ENCODE measurements at regions not wholly inside any gene's neighbourhood (a gene's known extent, or its start where the extent isn't known, plus 50 kb on each side); places are given as distances from the start of the nearest gene placed in this dataset.

DNA sequence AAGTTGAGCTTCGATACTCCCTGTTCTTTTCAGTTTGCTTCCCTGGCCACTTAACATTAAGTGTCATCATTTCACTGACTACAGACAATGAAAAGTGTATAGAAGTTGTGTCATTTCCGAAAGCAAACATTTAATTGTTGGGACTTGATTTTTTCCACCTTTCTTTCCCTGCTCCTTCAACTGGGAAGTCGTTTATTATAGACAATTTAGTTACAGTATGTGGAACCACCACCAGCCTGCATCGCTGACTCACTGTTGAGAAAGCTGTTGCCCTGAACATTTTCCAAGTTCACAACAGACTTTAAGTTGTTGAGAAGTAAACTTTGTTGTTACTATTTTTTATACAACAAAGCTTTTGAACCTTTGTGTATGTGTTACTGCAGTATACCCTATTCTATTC is 788.4 kb upstream of the PRR20A start (continued):
- TF ChIP-seq, protein P1, sequence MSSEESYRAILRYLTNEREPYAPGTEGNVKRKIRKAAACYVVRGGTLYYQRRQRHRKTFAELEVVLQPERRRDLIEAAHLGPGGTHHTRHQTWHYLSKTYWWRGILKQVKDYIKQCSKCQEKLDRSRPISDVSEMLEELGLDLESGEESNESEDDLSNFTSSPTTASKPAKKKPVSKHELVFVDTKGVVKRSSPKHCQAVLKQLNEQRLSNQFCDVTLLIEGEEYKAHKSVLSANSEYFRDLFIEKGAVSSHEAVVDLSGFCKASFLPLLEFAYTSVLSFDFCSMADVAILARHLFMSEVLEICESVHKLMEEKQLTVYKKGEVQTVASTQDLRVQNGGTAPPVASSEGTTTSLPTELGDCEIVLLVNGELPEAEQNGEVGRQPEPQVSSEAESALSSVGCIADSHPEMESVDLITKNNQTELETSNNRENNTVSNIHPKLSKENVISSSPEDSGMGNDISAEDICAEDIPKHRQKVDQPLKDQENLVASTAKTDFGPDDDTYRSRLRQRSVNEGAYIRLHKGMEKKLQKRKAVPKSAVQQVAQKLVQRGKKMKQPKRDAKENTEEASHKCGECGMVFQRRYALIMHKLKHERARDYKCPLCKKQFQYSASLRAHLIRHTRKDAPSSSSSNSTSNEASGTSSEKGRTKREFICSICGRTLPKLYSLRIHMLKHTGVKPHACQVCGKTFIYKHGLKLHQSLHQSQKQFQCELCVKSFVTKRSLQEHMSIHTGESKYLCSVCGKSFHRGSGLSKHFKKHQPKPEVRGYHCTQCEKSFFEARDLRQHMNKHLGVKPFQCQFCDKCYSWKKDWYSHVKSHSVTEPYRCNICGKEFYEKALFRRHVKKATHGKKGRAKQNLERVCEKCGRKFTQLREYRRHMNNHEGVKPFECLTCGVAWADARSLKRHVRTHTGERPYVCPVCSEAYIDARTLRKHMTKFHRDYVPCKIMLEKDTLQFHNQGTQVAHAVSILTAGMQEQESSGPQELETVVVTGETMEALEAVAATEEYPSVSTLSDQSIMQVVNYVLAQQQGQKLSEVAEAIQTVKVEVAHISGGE (tag by site-specific recombination; conservative IDR thresholded peaks at IDR 0.05; ENCODE audit: low read depth): no peak
- TF ChIP-seq ZNF658 (tag by site-specific recombination; IDR thresholded peaks at IDR 0.05) (no peak), ZNF660 (tag by site-specific recombination; IDR thresholded peaks at IDR 0.05) (no peak), GLIS2 (tag by site-specific recombination; IDR thresholded peaks at IDR 0.05) (no peak), ZNF529 (tag by site-specific recombination; IDR thresholded peaks at IDR 0.05; ENCODE audit: insufficient replicate concordance) (no peak), YY1 (tag by site-specific recombination; IDR thresholded peaks at IDR 0.05) (no peak), GLI2 (tag by site-specific recombination; IDR thresholded peaks at IDR 0.05; ENCODE audit: borderline replicate concordance, low read depth) (no peak), ZFP41 (tag by site-specific recombination; IDR thresholded peaks at IDR 0.05; ENCODE audit: borderline replicate concordance) (no peak), ZNF670 (tag by site-specific recombination; IDR thresholded peaks at IDR 0.05; ENCODE audit: low read depth) (no peak), SALL2 (tag by site-specific recombination; IDR thresholded peaks at IDR 0.05; ENCODE audit: borderline replicate concordance) (no peak), ZNF433 (tag by site-specific recombination; IDR thresholded peaks at IDR 0.05; ENCODE audit: low read depth) (no peak)
- TF ChIP-seq, protein P2, sequence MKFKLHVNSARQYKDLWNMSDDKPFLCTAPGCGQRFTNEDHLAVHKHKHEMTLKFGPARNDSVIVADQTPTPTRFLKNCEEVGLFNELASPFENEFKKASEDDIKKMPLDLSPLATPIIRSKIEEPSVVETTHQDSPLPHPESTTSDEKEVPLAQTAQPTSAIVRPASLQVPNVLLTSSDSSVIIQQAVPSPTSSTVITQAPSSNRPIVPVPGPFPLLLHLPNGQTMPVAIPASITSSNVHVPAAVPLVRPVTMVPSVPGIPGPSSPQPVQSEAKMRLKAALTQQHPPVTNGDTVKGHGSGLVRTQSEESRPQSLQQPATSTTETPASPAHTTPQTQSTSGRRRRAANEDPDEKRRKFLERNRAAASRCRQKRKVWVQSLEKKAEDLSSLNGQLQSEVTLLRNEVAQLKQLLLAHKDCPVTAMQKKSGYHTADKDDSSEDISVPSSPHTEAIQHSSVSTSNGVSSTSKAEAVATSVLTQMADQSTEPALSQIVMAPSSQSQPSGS (tag by site-specific recombination; IDR thresholded peaks at IDR 0.05; ENCODE audit: low read depth): no peak
- TF ChIP-seq, protein P3, sequence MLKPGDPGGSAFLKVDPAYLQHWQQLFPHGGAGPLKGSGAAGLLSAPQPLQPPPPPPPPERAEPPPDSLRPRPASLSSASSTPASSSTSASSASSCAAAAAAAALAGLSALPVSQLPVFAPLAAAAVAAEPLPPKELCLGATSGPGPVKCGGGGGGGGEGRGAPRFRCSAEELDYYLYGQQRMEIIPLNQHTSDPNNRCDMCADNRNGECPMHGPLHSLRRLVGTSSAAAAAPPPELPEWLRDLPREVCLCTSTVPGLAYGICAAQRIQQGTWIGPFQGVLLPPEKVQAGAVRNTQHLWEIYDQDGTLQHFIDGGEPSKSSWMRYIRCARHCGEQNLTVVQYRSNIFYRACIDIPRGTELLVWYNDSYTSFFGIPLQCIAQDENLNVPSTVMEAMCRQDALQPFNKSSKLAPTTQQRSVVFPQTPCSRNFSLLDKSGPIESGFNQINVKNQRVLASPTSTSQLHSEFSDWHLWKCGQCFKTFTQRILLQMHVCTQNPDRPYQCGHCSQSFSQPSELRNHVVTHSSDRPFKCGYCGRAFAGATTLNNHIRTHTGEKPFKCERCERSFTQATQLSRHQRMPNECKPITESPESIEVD (tag by site-specific recombination; IDR thresholded peaks at IDR 0.05): no peak
- TF ChIP-seq, protein P4, sequence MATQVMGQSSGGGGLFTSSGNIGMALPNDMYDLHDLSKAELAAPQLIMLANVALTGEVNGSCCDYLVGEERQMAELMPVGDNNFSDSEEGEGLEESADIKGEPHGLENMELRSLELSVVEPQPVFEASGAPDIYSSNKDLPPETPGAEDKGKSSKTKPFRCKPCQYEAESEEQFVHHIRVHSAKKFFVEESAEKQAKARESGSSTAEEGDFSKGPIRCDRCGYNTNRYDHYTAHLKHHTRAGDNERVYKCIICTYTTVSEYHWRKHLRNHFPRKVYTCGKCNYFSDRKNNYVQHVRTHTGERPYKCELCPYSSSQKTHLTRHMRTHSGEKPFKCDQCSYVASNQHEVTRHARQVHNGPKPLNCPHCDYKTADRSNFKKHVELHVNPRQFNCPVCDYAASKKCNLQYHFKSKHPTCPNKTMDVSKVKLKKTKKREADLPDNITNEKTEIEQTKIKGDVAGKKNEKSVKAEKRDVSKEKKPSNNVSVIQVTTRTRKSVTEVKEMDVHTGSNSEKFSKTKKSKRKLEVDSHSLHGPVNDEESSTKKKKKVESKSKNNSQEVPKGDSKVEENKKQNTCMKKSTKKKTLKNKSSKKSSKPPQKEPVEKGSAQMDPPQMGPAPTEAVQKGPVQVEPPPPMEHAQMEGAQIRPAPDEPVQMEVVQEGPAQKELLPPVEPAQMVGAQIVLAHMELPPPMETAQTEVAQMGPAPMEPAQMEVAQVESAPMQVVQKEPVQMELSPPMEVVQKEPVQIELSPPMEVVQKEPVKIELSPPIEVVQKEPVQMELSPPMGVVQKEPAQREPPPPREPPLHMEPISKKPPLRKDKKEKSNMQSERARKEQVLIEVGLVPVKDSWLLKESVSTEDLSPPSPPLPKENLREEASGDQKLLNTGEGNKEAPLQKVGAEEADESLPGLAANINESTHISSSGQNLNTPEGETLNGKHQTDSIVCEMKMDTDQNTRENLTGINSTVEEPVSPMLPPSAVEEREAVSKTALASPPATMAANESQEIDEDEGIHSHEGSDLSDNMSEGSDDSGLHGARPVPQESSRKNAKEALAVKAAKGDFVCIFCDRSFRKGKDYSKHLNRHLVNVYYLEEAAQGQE (tag by site-specific recombination; IDR thresholded peaks at IDR 0.05): no peak

DNA sequence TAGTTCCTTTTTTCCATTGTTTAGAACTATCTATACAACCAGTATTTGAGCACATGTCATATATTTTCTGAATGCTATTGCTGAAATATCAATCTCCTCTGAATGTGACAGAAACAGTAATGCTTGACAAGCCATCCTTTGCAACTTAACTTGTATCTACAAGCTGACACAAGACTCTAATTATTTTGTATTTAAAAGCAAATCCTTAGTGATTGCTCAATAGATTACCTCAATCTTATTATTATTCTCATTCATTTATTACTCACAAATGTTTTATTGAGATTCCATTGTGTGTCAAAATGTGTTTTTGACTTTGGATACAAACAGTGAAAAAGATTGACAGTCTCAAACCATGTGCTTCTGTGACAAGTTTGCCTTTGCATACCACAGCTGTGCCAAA is 787.8 kb upstream of the PRR20A start:
- Histone ChIP-seq H3K4me1 (ENCODE audit: control insufficient read depth, insufficient read depth, low read length) (no peaks in the 10 kb centered on the region), H3K27ac (ENCODE audit: extremely low read depth, low read depth, low read length) (no peak overlapping the region), H3K9me3 (ENCODE audit: control insufficient read depth, insufficient read depth, low read depth, low read length) (no peaks in the 10 kb centered on the region), H3K4me3 (ENCODE audit: low read depth, low read length) (no peak overlapping the region), H3K36me3 (ENCODE audit: control insufficient read depth in 2 of 2, insufficient read depth in 1 of 2, low read length in 2 of 2) (no peaks in the 10 kb centered on the region)
- CTCF ChIA-PET: no interaction called here
- POLR2A ChIA-PET: no interaction called here
- TF ChIP-seq GLIS2 (tag by site-specific recombination; IDR thresholded peaks at IDR 0.05) (no peak), GFI1B (tag by site-specific recombination; IDR thresholded peaks at IDR 0.05) (no peak)
- TF ChIP-seq, protein P5, sequence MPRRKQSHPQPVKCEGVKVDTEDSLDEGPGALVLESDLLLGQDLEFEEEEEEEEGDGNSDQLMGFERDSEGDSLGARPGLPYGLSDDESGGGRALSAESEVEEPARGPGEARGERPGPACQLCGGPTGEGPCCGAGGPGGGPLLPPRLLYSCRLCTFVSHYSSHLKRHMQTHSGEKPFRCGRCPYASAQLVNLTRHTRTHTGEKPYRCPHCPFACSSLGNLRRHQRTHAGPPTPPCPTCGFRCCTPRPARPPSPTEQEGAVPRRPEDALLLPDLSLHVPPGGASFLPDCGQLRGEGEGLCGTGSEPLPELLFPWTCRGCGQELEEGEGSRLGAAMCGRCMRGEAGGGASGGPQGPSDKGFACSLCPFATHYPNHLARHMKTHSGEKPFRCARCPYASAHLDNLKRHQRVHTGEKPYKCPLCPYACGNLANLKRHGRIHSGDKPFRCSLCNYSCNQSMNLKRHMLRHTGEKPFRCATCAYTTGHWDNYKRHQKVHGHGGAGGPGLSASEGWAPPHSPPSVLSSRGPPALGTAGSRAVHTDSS (tag by site-specific recombination; IDR thresholded peaks at IDR 0.05): no peak
- TF ChIP-seq, protein P6, sequence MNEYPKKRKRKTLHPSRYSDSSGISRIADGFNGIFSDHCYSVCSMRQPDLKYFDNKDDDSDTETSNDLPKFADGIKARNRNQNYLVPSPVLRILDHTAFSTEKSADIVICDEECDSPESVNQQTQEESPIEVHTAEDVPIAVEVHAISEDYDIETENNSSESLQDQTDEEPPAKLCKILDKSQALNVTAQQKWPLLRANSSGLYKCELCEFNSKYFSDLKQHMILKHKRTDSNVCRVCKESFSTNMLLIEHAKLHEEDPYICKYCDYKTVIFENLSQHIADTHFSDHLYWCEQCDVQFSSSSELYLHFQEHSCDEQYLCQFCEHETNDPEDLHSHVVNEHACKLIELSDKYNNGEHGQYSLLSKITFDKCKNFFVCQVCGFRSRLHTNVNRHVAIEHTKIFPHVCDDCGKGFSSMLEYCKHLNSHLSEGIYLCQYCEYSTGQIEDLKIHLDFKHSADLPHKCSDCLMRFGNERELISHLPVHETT (tag by site-specific recombination; IDR thresholded peaks at IDR 0.05): no peak
- TF ChIP-seq, protein P7, sequence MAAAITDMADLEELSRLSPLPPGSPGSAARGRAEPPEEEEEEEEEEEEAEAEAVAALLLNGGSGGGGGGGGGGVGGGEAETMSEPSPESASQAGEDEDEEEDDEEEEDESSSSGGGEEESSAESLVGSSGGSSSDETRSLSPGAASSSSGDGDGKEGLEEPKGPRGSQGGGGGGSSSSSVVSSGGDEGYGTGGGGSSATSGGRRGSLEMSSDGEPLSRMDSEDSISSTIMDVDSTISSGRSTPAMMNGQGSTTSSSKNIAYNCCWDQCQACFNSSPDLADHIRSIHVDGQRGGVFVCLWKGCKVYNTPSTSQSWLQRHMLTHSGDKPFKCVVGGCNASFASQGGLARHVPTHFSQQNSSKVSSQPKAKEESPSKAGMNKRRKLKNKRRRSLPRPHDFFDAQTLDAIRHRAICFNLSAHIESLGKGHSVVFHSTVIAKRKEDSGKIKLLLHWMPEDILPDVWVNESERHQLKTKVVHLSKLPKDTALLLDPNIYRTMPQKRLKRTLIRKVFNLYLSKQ (tag by site-specific recombination; IDR thresholded peaks at IDR 0.05; ENCODE audit: borderline replicate concordance): no peak
